GM06990 (cell line): ENCODE measurements at regions not wholly inside any gene's neighbourhood (a gene's known extent, or its start where the extent isn't known, plus 50 kb on each side); places are given as distances from the start of the nearest gene placed in this dataset.

ENCODE experiments used
- DNase-seq: peaks from one replicate; pipeline ENCODE4 v3.0.0-alpha.2; 2011; ENCODE audit not compliant: insufficient read length; ENCODE audit errors: extremely low read depth
- H3K27me3 ChIP-seq: replicated peaks from 2 replicates; pipeline ENCODE4 v1.6.0; 2011; ENCODE audit warnings: low read length; ENCODE audit not compliant: control insufficient read depth, insufficient read depth
- H3K36me3 ChIP-seq: 2 replicates; pipeline ENCODE4 v1.5.1; 2011; ENCODE audit warnings: low read length; ENCODE audit not compliant: control insufficient read depth, insufficient read depth
- H3K4me3 ChIP-seq: replicated peaks from 2 replicates; pipeline ENCODE4 v1.5.1; 2011; ENCODE audit warnings: low read depth, mild to moderate bottlenecking, control low read depth, low read length
- CTCF ChIP-seq: IDR thresholded peaks from 2 replicates; pipeline ENCODE4 v1.5.1; 2011; ENCODE audit warnings: low read length, control low read depth, mild to moderate bottlenecking, inconsistent platforms; ENCODE audit not compliant: insufficient read depth, poor library complexity, severe bottlenecking

GRCh38 chr18:5661179-5661578, 117.4 kb upstream of the EPB41L3 start:
- Histone ChIP-seq H3K36me3 (no peaks in the 10 kb centered on the region), H3K27me3 (no peaks in the 10 kb centered on the region; the same call in 1 of the 2 replicates), H3K4me3 (no peak overlapping the region)
- TF ChIP-seq CTCF: no peak
- no peak for DNase-seq

- DNase-seq: no peak
- Histone ChIP-seq H3K4me3 (no peak overlapping the region), H3K27me3 (no peaks in the 10 kb centered on the region), H3K36me3 (no peaks in the 10 kb centered on the region)
- no peak for TF ChIP-seq CTCF
Observed at GRCh38 chr18:5653802-5654201, 110.0 kb upstream of the EPB41L3 start.

GRCh38 chr18:5651736-5652135, 107.9 kb upstream of the EPB41L3 start:
- Histone ChIP-seq H3K4me3 (no peak overlapping the region), H3K27me3 (no peaks in the 10 kb centered on the region), H3K36me3 (no peaks in the 10 kb centered on the region)
- no peak for DNase-seq
- TF ChIP-seq CTCF: no peak

- H3K27me3 ChIP-seq: no peaks in the 10 kb centered on the region
- no peak overlapping the region for H3K4me3 ChIP-seq
- TF ChIP-seq CTCF: no peak
- no peaks in the 10 kb centered on the region for H3K36me3 ChIP-seq
- no peak for DNase-seq
Observed at GRCh38 chr18:5649439-5649838, 105.6 kb upstream of the EPB41L3 start.

- H3K4me3 ChIP-seq: no peak overlapping the region
- DNase-seq: no peak
- no peaks in the 10 kb centered on the region for H3K36me3 ChIP-seq
- H3K27me3 ChIP-seq: no peaks in the 10 kb centered on the region; the same call in 1 of the 2 replicates
- no peak for TF ChIP-seq CTCF
Observed at GRCh38 chr18:5646739-5647138, 102.9 kb upstream of the EPB41L3 start.

GRCh38 chr18:5643288-5643687, 99.5 kb upstream of the EPB41L3 start:
- H3K4me3 ChIP-seq: no peak overlapping the region
- no peaks in the 10 kb centered on the region; the same call in 1 of the 2 replicates for H3K27me3 ChIP-seq
- no peaks in the 10 kb centered on the region for H3K36me3 ChIP-seq
- no peak for DNase-seq
- TF ChIP-seq CTCF: no peak
